ENCODE measurements at regions not wholly inside any gene's neighbourhood (a gene's known extent, or its start where the extent isn't known, plus 50 kb on each side); places are given as distances from the start of the nearest gene placed in this dataset.

GRCh38 chr4:79757600-79757999 is 315.4 kb downstream of the ANTXR2 start:
- TF ChIP-seq EZH2 (IDR thresholded peaks at IDR 0.05; ENCODE audit: insufficient read depth, poor library complexity, severe bottlenecking) (no peak), EZH2phosphoT487 (IDR thresholded peaks at IDR 0.05; ENCODE audit: insufficient read depth, low read depth) (no peak)
